ENCODE measurements at regions not wholly inside any gene's neighbourhood (a gene's known extent, or its start where the extent isn't known, plus 50 kb on each side); places are given as distances from the start of the nearest gene placed in this dataset.

DNA sequence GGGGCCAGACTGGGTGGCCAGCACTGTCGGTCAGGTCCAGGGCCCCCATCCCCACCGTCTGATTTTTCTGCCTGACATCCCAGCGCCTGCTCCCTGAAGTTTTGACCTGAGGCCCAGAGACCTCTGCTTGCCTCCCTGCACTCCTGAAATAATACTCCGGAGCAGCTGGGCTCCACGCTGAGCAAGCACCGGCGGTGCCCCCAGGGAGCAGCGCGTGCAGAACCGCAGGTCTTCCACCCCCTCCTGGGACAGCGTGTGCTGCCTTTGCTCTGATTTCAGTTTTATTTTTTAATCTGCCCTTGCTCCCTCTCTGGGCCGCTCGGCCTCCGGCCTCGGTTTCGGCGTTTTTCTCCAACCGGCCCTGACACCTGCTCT is 132.4 kb upstream of the GSE1 start:
- TF ChIP-seq POLR2AphosphoS5 (IDR thresholded peaks at IDR 0.05) (no peak), EZH2 (IDR thresholded peaks at IDR 0.05; ENCODE audit: borderline replicate concordance, insufficient read depth, low read length, poor library complexity, severe bottlenecking) (no peak), CTCF (IDR thresholded peaks at IDR 0.05; ENCODE audit: poor library complexity, severe bottlenecking) (no peak), SMC3 (conservative IDR thresholded peaks at IDR 0.05; ENCODE audit: poor library complexity) (no peak)
- TF ChIP-seq, protein P1, sequence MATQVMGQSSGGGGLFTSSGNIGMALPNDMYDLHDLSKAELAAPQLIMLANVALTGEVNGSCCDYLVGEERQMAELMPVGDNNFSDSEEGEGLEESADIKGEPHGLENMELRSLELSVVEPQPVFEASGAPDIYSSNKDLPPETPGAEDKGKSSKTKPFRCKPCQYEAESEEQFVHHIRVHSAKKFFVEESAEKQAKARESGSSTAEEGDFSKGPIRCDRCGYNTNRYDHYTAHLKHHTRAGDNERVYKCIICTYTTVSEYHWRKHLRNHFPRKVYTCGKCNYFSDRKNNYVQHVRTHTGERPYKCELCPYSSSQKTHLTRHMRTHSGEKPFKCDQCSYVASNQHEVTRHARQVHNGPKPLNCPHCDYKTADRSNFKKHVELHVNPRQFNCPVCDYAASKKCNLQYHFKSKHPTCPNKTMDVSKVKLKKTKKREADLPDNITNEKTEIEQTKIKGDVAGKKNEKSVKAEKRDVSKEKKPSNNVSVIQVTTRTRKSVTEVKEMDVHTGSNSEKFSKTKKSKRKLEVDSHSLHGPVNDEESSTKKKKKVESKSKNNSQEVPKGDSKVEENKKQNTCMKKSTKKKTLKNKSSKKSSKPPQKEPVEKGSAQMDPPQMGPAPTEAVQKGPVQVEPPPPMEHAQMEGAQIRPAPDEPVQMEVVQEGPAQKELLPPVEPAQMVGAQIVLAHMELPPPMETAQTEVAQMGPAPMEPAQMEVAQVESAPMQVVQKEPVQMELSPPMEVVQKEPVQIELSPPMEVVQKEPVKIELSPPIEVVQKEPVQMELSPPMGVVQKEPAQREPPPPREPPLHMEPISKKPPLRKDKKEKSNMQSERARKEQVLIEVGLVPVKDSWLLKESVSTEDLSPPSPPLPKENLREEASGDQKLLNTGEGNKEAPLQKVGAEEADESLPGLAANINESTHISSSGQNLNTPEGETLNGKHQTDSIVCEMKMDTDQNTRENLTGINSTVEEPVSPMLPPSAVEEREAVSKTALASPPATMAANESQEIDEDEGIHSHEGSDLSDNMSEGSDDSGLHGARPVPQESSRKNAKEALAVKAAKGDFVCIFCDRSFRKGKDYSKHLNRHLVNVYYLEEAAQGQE (IDR thresholded peaks at IDR 0.05; ENCODE audit: borderline replicate concordance): no peak
